ENCODE measurements at regions not wholly inside any gene's neighbourhood (a gene's known extent, or its start where the extent isn't known, plus 50 kb on each side); places are given as distances from the start of the nearest gene placed in this dataset.

GRCh38 chr20:11140359-11140758 lies 466.6 kb upstream of the JAG1 start:
- TF ChIP-seq CTCF (IDR thresholded peaks at IDR 0.05; ENCODE audit: low read depth, low read length, missing control alignments) = no peak
- in situ Hi-C loops (cut with HindIII; ENCODE audit: low sequenced_read_pairs) = no loop called here
- DNase-seq (ENCODE audit: low read depth) = peak; percentile 58
- no peak overlapping the region for H3K4me3 ChIP-seq (ENCODE audit: low read depth, low read length)

- no peak for DNase-seq (ENCODE audit: low read depth)
- no peak overlapping the region for H3K4me3 ChIP-seq (ENCODE audit: low read depth, low read length)
- in situ Hi-C loops (cut with HindIII; ENCODE audit: low sequenced_read_pairs) = no loop called here
- no peak for TF ChIP-seq CTCF (IDR thresholded peaks at IDR 0.05; ENCODE audit: low read depth, low read length, missing control alignments)
Measured at GRCh38 chr20:11143481-11143880, 469.7 kb upstream of the JAG1 start.

GRCh38 chr20:11144114-11144950 lies 470.5 kb upstream of the JAG1 start:
- DNase-seq (ENCODE audit: low read depth) = peak; percentile 93
- TF ChIP-seq CTCF (IDR thresholded peaks at IDR 0.05; ENCODE audit: low read depth, low read length, missing control alignments) = no peak
- no peak overlapping the region for H3K4me3 ChIP-seq (ENCODE audit: low read depth, low read length)
- in situ Hi-C loops (cut with HindIII; ENCODE audit: low sequenced_read_pairs) = no loop called here

GRCh38 chr20:11145616-11146015 lies 471.8 kb upstream of the JAG1 start:
- H3K4me3 ChIP-seq (ENCODE audit: low read depth, low read length) = no peak overlapping the region
- in situ Hi-C loops (cut with HindIII; ENCODE audit: low sequenced_read_pairs) = no loop called here
- DNase-seq (ENCODE audit: low read depth) = no peak
- TF ChIP-seq CTCF (IDR thresholded peaks at IDR 0.05; ENCODE audit: low read depth, low read length, missing control alignments) = no peak

GRCh38 chr20:11153819-11154218 lies 480.0 kb upstream of the JAG1 start:
- DNase-seq (ENCODE audit: low read depth) = no peak
- H3K4me3 ChIP-seq (ENCODE audit: low read depth, low read length) = no peak overlapping the region
- TF ChIP-seq CTCF (IDR thresholded peaks at IDR 0.05; ENCODE audit: low read depth, low read length, missing control alignments) = no peak
- in situ Hi-C loops (cut with HindIII; ENCODE audit: low sequenced_read_pairs) = no loop called here

- no peak for DNase-seq (ENCODE audit: low read depth)
- H3K4me3 ChIP-seq (ENCODE audit: low read depth, low read length) = no peak overlapping the region
- TF ChIP-seq CTCF (IDR thresholded peaks at IDR 0.05; ENCODE audit: low read depth, low read length, missing control alignments) = no peak
- in situ Hi-C loops (cut with HindIII; ENCODE audit: low sequenced_read_pairs) = no loop called here
Measured at GRCh38 chr20:11155156-11155756, 481.5 kb upstream of the JAG1 start.

Data from astrocyte of the cerebellum (primary cell).